Memory B cell (primary cell): ENCODE measurements at regions not wholly inside any gene's neighbourhood (a gene's known extent, or its start where the extent isn't known, plus 50 kb on each side); places are given as distances from the start of the nearest gene placed in this dataset.

Experiments used
- ATAC-seq: fragments of 150-1000 bp; cut with Tn5 transposase; 2 replicates; pipeline ENCODE4 v1.10.0; 2021; ENCODE audit warnings: low read depth, mild to moderate bottlenecking, moderate library complexity
- DNase-seq, 2 donors: peaks; one replicate each; pipeline ENCODE4 v3.0.0; 2022; ENCODE audit warnings: low spot score in 2 of 2
- H3K27ac Mint-ChIP-seq: one replicate; pipeline ENCODE4 v1.8.0; 2022; ENCODE audit warnings: mild to moderate bottlenecking, moderate library complexity, mixed read lengths
- H3K27me3 Mint-ChIP-seq: one replicate; pipeline ENCODE4 v1.8.0; 2022; ENCODE audit warnings: mixed read lengths
- H3K36me3 Mint-ChIP-seq: one replicate; pipeline ENCODE4 v1.8.0; 2022; ENCODE audit warnings: mild to moderate bottlenecking, mixed read lengths
- H3K4me1 Mint-ChIP-seq: one replicate; pipeline ENCODE4 v1.8.0; 2022; ENCODE audit warnings: mixed read lengths
- H3K4me3 Mint-ChIP-seq: one replicate; pipeline ENCODE4 v1.8.0; 2022; ENCODE audit warnings: mild to moderate bottlenecking, moderate library complexity, mixed read lengths
- H3K9me3 Mint-ChIP-seq: one replicate; pipeline ENCODE4 v1.8.0; 2022; ENCODE audit warnings: mixed read lengths

DNA sequence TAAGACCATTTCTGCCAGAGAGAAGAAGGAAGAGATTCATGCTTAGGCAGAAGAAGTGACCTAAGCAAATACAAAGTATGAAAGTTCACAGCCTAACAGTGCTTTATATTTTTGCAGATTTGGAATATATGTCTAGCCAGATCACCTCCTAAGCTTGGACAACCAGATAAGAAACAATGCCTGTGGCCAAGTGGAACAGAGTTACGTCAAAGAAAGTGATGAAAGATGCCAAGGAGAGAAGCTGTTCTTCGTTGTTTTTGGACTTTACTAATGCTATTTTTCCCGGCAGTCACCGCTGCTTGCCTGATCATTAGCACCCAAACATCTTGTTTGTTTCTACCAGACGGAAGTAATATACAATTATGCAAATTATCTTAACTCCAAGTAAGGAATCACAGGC lies 489.2 kb upstream of the C1orf87 start:
- ATAC-seq (no peak), DNase-seq (no peak)
- Mint-ChIP-seq H3K36me3 (no peaks in the 10 kb centered on the region), H3K27me3 (no peaks in the 10 kb centered on the region), H3K9me3 (peaks cover 4% of the 10 kb centered on the region), H3K27ac (no peak overlapping the region), H3K4me1 (no peaks in the 10 kb centered on the region), H3K4me3 (no peak overlapping the region)

DNA sequence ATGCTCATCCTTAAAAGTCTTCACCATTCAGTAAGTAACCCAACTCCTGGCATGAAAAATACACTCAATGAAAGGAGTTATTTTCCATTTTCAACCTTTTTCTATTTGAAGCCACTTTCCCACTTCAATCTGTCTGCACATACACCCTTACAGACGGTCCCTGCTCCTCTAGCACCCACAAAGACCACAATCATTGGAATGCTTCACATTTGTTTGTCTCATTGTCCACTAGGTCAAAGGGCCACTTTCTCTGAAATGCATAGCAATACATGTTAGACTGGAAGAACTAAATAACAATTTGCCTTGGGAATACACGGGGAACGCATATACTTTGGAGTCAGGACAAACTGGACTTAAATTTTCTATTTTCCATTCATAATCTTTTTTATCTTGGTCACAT lies 487.1 kb upstream of the C1orf87 start:
- no peak overlapping the region for H3K27ac Mint-ChIP-seq
- peaks cover 7% of the 10 kb centered on the region for H3K9me3 Mint-ChIP-seq
- H3K4me3 Mint-ChIP-seq, result no peak overlapping the region
- no peak for DNase-seq
- H3K4me1 Mint-ChIP-seq, result no peaks in the 10 kb centered on the region
- ATAC-seq, result no peak
- no peaks in the 10 kb centered on the region for H3K27me3 Mint-ChIP-seq
- H3K36me3 Mint-ChIP-seq, result no peaks in the 10 kb centered on the region

DNA sequence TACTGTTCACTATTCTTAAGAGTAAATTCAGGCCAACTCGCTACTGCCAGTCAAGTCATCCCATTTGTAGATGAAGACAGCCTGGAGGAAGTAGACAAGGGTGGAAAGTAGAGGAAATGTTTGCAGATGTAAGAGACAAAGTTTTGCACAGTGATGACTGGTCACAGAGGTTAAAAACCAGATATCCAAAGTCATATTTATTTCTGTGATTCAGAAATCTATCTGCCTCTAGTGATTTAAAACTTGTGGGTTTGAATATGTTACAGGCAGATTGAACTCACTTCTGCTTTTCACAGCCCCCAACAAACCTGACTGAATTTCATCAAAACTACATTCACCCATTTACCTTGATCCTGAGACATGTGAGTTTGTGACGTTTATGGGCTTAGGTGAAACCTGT lies 484.7 kb upstream of the C1orf87 start:
- DNase-seq, result no peak
- Mint-ChIP-seq H3K4me3 (no peak overlapping the region), H3K4me1 (no peaks in the 10 kb centered on the region), H3K27me3 (no peaks in the 10 kb centered on the region), H3K36me3 (no peaks in the 10 kb centered on the region), H3K9me3 (peaks cover 7% of the 10 kb centered on the region), H3K27ac (no peak overlapping the region)
- ATAC-seq, result no peak

DNA sequence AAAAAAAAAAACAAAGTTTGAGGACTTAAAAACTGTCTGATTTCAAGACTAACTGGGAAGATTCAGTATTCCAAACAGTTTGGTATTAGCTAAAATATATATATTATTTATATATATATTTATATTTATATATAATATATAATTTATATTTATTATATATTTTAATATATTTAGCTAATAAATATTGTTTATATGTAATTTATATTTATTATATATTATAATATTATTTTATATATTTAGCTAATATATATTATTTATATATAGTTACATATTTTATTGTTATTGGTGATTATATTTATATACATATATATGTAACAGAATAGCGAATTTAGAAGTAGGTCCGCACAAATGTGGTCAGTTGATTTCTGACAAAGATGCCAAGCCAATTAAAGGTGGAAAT lies 480.2 kb upstream of the C1orf87 start:
- DNase-seq, result no peak
- H3K4me3 Mint-ChIP-seq, result no peak overlapping the region
- ATAC-seq, result no peak
- H3K27me3 Mint-ChIP-seq, result no peaks in the 10 kb centered on the region
- no peaks in the 10 kb centered on the region for H3K4me1 Mint-ChIP-seq
- no peak overlapping the region for H3K27ac Mint-ChIP-seq
- H3K36me3 Mint-ChIP-seq, result no peaks in the 10 kb centered on the region
- H3K9me3 Mint-ChIP-seq, result peaks cover 3% of the 10 kb centered on the region

DNA sequence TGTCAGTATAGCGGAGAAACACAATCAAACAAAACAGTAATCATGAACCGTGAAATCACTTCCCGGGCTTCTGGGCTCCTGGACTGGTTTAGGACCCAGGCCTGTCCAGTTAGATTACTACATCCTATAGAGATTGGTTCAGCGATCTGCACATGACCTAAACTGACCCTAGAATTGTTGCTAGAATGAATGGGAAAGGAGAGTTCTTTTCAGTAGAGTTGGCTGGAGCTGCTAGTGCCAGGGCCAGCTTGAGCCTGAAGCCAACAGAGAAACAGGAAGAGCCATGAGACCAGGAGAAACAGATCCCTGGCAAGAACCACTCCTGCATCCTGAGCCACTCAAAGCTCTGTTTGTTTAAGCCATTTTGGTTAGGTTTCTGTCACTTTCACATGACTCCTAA lies 474.3 kb upstream of the C1orf87 start:
- H3K36me3 Mint-ChIP-seq, result no peaks in the 10 kb centered on the region
- no peaks in the 10 kb centered on the region for H3K4me1 Mint-ChIP-seq
- DNase-seq, result no peak
- no peak overlapping the region for H3K4me3 Mint-ChIP-seq
- H3K27me3 Mint-ChIP-seq, result no peaks in the 10 kb centered on the region
- peaks cover 3% of the 10 kb centered on the region for H3K9me3 Mint-ChIP-seq
- ATAC-seq, result no peak
- no peak overlapping the region for H3K27ac Mint-ChIP-seq

DNA sequence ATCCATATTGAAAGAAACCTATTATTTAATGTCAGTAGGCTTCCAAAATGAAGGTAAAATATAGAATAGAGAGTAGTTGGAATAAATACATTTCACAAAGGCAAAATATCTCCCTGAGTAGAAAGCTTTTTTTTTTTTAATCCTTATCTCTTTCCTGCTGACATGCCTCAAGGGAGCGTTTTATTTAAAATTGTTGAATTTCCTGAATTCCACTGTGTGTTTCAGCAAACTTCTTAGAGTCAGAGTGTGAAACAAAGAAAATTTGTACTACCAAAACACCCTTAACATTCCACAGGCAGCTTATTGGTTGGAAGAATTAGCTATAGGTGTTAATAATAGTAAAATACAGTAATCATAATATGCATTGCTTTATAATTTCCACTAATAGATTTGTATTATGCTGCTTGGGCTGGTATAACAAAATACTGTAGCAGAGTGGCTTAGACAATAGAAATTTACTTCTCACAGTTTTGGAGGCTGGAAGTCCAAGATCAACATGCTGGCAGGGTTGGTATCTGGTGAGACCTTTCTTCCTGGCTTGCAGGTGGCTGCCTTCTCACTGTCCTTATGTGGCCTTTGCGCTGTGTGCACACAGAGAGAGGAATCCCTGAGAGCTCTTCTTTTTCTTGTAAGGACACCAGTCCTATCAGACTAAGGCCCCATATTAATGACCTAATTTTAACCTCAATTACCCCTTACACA lies 468.4 kb upstream of the C1orf87 start:
- Mint-ChIP-seq H3K9me3 (peaks cover 4% of the 10 kb centered on the region), H3K36me3 (no peaks in the 10 kb centered on the region), H3K4me3 (no peak overlapping the region), H3K27ac (no peak overlapping the region), H3K4me1 (no peaks in the 10 kb centered on the region), H3K27me3 (no peaks in the 10 kb centered on the region)
- ATAC-seq, result no peak
- no peak for DNase-seq

DNA sequence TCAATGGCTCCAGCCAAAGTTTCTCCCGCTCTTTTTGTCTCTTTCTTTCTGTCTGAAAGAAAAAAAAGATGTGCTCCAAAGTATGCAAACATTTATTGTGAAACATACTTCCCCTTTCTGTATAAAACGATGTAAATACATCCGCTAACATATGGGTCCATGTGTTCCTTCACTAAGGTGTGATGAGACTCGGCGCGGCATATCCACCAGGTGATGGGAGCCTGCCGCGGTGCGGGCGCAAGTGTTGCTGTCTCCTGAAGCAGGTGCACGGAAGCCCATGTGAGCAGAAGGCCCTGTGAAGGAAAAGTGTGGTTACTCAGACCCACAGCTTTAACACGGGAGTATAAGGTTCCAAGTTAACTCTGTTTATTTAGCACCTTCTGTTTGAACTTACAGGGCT lies 466.6 kb upstream of the C1orf87 start:
- Mint-ChIP-seq H3K27ac (no peak overlapping the region), H3K4me3 (no peak overlapping the region), H3K4me1 (no peaks in the 10 kb centered on the region), H3K9me3 (peaks cover 6% of the 10 kb centered on the region), H3K36me3 (no peaks in the 10 kb centered on the region), H3K27me3 (no peaks in the 10 kb centered on the region)
- ATAC-seq, result no peak
- DNase-seq, result no peak

DNA sequence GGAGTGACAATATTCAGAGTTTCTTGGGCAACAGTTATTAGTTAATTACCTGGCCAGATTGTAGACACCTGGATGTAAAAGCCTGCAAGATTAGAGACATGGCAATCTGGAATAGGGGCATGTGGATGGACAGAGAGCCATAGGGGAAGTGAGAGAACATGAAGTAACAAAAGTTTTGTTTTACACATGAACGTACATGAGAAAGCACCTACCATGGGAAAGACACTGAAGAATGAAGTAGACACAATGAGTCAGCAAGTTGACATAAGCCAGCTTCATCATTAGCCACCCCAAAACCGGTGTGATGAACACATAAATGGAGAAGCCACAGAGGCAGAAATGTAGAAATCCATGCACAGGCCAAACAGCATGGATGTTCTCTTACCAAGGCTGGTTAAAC lies 462.1 kb upstream of the C1orf87 start:
- Mint-ChIP-seq H3K9me3 (peaks cover 4% of the 10 kb centered on the region), H3K36me3 (no peaks in the 10 kb centered on the region), H3K4me1 (no peaks in the 10 kb centered on the region), H3K27ac (no peak overlapping the region), H3K4me3 (no peak overlapping the region), H3K27me3 (peaks cover 3% of the 10 kb centered on the region)
- DNase-seq, result no peak
- ATAC-seq, result no peak

DNA sequence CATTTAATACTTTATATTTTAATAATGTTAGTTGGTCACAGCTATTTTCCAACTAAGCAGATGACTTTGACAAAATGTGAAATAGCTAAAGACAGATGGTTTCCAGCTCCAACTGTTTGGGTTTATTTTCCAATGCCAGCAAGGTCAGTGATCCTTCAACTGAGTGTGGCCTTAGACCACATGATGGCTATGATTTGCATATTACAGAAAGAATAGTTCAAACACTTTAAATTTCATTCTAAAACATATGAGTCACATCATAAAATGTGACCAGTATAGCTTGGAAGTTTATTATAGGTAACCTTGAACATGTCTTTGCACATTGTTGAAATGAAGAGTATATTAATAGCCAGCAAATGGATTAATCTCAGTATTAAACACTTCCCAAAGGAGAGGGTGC lies 454.0 kb upstream of the C1orf87 start:
- no peaks in the 10 kb centered on the region for H3K4me1 Mint-ChIP-seq
- H3K4me3 Mint-ChIP-seq, result no peak overlapping the region
- peaks cover 3% of the 10 kb centered on the region for H3K27me3 Mint-ChIP-seq
- H3K36me3 Mint-ChIP-seq, result no peaks in the 10 kb centered on the region
- DNase-seq (no peak), ATAC-seq (no peak)
- peaks cover 1% of the 10 kb centered on the region for H3K9me3 Mint-ChIP-seq
- H3K27ac Mint-ChIP-seq, result no peak overlapping the region

DNA sequence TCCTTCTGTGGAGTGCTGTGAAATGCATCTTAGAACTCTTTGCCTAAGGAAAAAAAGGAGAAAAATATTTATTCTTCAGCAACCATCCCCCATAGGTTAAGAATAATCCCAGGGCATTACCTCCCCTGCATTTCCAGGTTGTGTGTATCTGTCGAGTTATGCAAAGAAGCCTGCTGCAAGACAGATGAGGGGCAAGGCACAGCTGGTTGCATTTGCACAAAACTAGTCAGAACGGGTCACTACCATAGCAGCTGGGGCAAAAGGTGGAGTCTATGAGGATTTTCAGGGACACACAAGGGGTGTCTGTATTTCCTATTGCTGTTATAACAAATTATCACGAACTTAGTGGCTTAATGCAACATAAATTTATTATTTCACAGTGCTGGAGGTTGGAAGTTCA lies 443.4 kb upstream of the C1orf87 start:
- H3K27ac Mint-ChIP-seq, result no peak overlapping the region
- no peaks in the 10 kb centered on the region for H3K27me3 Mint-ChIP-seq
- no peaks in the 10 kb centered on the region for H3K36me3 Mint-ChIP-seq
- H3K4me1 Mint-ChIP-seq, result no peaks in the 10 kb centered on the region
- ATAC-seq (no peak), DNase-seq (no peak)
- no peak overlapping the region for H3K4me3 Mint-ChIP-seq
- peaks cover 6% of the 10 kb centered on the region for H3K9me3 Mint-ChIP-seq

DNA sequence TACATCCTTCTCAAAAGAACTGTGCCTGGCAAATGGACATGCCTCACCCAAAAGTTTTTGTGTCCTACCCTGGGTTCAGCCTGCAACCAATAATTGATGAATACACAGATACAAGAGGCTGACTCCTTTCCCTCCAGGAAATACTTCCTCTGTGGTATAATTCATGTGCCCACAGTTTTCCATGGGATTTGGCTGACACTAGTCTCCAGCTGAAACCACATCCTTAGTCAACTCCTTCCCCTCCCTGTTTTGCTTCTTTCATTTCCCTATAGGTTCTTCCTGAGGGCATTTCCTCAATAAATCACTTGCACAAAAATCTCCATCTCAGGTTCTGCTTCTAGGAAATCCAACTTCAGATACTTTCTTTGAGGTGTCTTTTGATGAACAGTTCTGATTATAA lies 436.6 kb upstream of the C1orf87 start:
- H3K27me3 Mint-ChIP-seq, result no peaks in the 10 kb centered on the region
- H3K9me3 Mint-ChIP-seq, result peaks cover 7% of the 10 kb centered on the region
- no peak for DNase-seq
- no peak overlapping the region for H3K27ac Mint-ChIP-seq
- no peaks in the 10 kb centered on the region for H3K4me1 Mint-ChIP-seq
- H3K36me3 Mint-ChIP-seq, result no peaks in the 10 kb centered on the region
- no peak for ATAC-seq
- H3K4me3 Mint-ChIP-seq, result no peak overlapping the region

DNA sequence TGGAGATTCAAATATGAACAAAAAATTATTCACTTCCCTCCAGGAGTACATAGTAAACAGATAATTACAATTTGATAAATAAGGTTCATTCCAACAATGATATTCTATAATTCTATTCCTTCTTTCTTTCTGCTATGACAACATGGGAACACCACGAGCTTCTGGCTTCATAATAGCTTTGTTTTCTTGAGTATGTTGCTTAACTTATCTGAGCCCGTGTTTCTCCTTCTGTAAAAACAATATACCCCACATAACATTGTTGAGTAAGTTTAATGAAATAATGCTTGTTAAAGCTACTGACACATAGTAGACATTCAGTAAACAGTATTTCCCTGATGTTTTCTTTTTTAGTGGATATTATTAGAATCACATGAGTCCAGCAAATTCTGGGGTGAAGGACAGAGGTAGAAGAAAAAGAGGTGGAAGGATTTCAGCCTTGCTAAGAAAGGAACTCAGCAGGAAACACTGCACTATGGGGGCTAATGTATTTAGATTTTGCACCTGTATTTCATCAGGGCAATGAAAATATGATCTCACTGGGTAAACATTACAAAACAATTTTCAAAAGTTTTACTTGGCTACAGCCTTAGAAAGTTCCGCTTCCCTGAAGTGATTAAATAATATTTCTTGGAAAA lies 430.8 kb upstream of the C1orf87 start:
- H3K27me3 Mint-ChIP-seq, result no peaks in the 10 kb centered on the region
- no peak overlapping the region for H3K4me3 Mint-ChIP-seq
- no peaks in the 10 kb centered on the region for H3K36me3 Mint-ChIP-seq
- ATAC-seq (no peak), DNase-seq (no peak)
- H3K9me3 Mint-ChIP-seq, result peaks cover 9% of the 10 kb centered on the region
- no peak overlapping the region for H3K27ac Mint-ChIP-seq
- no peaks in the 10 kb centered on the region for H3K4me1 Mint-ChIP-seq

DNA sequence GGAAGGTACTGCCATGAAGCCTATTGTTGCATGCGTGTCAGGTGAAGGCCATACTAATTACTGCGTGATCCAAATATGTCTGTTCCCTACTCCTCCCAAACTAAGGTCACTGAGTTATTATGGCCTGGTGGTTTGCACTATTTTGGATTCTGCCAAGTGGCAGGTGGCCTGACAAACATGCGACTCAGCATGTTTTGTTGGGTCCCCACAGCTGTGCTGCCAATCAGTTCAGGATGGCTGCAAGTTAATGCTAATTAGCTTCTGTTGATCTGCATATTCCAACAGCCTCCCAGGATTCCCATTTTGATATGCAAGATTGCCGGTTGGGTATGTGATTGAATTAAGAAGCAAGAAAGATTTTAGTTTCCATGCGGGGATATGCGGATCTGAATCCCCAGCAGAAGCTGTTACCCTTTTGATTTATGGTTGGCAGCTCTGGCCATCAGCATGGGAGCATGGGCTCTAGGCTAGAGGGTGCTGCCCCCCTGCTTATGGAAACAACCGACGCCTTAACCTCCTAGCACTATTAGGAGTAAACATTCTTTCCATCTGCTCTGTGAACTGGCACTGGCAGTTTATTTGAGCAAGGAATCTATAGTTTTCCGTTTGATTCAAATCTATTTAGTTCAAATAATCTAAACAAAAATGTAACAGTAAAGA lies 429.8 kb upstream of the C1orf87 start:
- H3K4me1 Mint-ChIP-seq, result no peaks in the 10 kb centered on the region
- no peaks in the 10 kb centered on the region for H3K36me3 Mint-ChIP-seq
- no peaks in the 10 kb centered on the region for H3K27me3 Mint-ChIP-seq
- DNase-seq, result no peak
- no peak for ATAC-seq
- no peak overlapping the region for H3K4me3 Mint-ChIP-seq
- no peak overlapping the region for H3K27ac Mint-ChIP-seq
- H3K9me3 Mint-ChIP-seq, result peaks cover 12% of the 10 kb centered on the region

DNA sequence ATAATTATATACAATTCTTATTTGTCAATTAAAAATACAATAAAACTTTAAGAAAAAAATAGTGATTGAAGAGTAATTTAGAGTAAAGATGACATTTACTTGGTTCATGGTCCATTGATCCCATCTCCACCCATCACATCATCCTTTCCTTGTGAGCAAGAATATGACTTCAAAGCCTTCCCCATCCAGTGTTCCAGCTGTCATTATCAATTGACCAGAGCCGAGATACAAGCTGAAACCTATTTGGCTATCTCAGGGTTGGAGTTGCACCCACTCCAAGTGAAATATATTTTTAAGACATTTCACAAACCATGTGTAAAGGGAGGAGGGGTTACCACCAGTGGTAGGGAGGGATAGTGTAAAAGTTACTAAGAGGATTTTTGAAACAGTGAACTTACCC lies 428.9 kb upstream of the C1orf87 start:
- no peaks in the 10 kb centered on the region for H3K4me1 Mint-ChIP-seq
- H3K4me3 Mint-ChIP-seq, result no peak overlapping the region
- no peaks in the 10 kb centered on the region for H3K36me3 Mint-ChIP-seq
- DNase-seq (no peak), ATAC-seq (no peak)
- no peaks in the 10 kb centered on the region for H3K27me3 Mint-ChIP-seq
- peaks cover 15% of the 10 kb centered on the region for H3K9me3 Mint-ChIP-seq
- H3K27ac Mint-ChIP-seq, result no peak overlapping the region
